Natural killer cell treated with Interleukin-12 subunit alpha and Interleukin-12 subunit beta and Interleukin-15 and Interleukin-18, amount 100 ng/mL, for 72 hours (primary cell): ENCODE measurements at regions not wholly inside any gene's neighbourhood (a gene's known extent, or its start where the extent isn't known, plus 50 kb on each side); places are given as distances from the start of the nearest gene placed in this dataset.

ENCODE experiments used
- ATAC-seq, 2 donors: fragments of 150-1000 bp; cut with Tn5 transposase in 1 of 2; sonication (Bioruptor Pico), chemical (Tn5 transposase) in 1 of 2; 2 replicates each; pipeline ENCODE4 v1.10.0; 2021
- DNase-seq: peaks from one replicate; pipeline ENCODE4 v3.0.0; 2022; ENCODE audit warnings: low spot score
- H3K27ac Mint-ChIP-seq, 2 donors: 1 replicate in 1 of 2; 2 replicates in 1 of 2; pipeline ENCODE4 v1.8.0; 2022; ENCODE audit warnings: mixed read lengths in 2 of 2, mild to moderate bottlenecking in 1 of 2, moderate library complexity in 1 of 2
- H3K27me3 Mint-ChIP-seq, 2 donors: 1 replicate in 1 of 2; 2 replicates in 1 of 2; pipeline ENCODE4 v1.8.0; 2022; ENCODE audit warnings: mixed read lengths in 2 of 2
- H3K36me3 Mint-ChIP-seq: one replicate; pipeline ENCODE4 v1.8.0; 2022; ENCODE audit warnings: mixed read lengths
- H3K4me1 Mint-ChIP-seq, 2 donors: 1 replicate in 1 of 2; 2 replicates in 1 of 2; pipeline ENCODE4 v1.8.0; 2022; ENCODE audit warnings: low read depth in 2 of 2, mixed read lengths in 2 of 2, mild to moderate bottlenecking in 1 of 2
- H3K4me3 Mint-ChIP-seq: one replicate; pipeline ENCODE4 v1.8.0; 2022; ENCODE audit warnings: mixed read lengths
- H3K9me3 Mint-ChIP-seq: 2 replicates; pipeline ENCODE4 v1.8.0; 2022; ENCODE audit warnings: mixed read lengths

DNA sequence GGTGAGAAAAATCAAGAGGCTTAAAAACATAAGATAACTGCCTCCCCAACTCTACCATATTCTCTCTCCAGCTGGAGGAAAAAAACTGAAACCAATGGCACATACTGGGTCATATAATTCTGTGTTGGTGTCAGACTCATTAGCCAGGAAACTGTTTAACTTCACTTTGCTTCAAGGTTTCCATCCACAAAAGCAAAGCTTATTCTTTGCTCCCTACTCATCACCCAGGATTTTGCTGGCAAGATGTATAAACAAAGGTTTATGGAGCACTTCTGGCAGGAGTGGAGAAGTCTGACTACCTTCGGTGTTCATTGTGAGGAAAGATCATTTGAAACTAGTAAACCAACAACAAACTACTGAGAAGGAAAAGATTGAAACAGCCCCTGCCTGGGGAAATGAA is 197.5 kb upstream of the SERP2 start:
- DNase-seq: no peak
- H3K4me3 Mint-ChIP-seq: no peak overlapping the region
- H3K9me3 Mint-ChIP-seq: no peaks in the 10 kb centered on the region
- H3K36me3 Mint-ChIP-seq: no peaks in the 10 kb centered on the region
- ATAC-seq: no peak
- no peaks in the 10 kb centered on the region for H3K4me1 Mint-ChIP-seq
- peak overlapping the region in 1 of 2 donors; percentile 21 for H3K27ac Mint-ChIP-seq
- H3K27me3 Mint-ChIP-seq: peaks cover 6% of the 10 kb centered on the region in 2 donors

DNA sequence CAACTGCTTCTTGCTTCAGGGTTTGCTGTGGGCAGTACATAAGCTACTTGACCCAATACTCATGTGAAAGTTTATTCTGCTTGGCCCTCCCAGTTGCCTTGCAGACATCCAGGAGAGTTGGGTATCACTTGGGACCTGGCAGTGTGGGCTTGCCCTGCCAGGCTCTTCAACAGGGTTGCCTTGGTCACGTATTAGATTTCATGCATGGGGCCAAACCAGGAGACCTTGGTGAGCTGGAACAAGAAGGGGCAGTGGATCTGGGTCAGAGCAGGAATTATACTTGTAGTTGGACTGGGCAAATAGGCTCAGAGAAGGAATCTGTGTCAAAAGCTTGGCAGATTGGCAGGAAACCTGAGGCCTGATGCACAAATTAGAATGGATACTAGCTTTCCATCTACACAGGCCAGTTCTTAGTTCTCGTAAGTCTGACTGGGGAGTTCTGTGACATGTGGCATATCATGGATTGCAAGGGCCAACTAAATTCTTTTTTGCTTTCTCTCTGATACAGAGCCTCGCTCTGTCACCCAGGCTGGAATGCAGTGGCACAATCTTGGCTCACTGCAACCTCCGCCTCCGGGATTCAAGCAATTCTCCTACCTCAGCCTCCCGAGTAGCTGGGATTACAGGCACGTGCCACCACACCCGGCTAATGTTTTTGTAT is 192.6 kb upstream of the SERP2 start:
- H3K4me3 Mint-ChIP-seq: no peak overlapping the region
- H3K36me3 Mint-ChIP-seq: no peaks in the 10 kb centered on the region
- no peaks in the 10 kb centered on the region for H3K4me1 Mint-ChIP-seq
- ATAC-seq: no peak
- peaks cover 5 to 9% of the 10 kb centered on the region in 2 donors for H3K27me3 Mint-ChIP-seq
- H3K9me3 Mint-ChIP-seq: no peaks in the 10 kb centered on the region
- H3K27ac Mint-ChIP-seq: no peak overlapping the region
- DNase-seq: no peak

DNA sequence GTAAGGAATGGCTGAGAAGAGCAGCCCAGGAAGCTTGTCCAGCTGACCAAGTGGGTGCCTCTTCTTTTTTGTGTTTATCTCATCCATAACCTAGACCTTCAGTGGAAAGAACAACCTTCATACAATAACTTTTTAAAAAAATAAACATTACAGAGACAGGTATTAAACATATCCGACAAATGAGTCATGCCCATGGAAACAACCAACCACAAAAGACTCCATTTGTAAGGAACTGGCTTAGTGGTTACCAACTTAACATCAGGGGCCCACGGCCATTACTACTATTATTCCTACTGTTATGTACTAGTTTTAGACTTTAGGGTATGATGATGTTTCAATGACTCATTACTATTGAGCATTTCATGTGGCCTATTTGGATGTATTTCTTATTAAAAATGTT is 191.7 kb upstream of the SERP2 start:
- no peak for ATAC-seq

DNA sequence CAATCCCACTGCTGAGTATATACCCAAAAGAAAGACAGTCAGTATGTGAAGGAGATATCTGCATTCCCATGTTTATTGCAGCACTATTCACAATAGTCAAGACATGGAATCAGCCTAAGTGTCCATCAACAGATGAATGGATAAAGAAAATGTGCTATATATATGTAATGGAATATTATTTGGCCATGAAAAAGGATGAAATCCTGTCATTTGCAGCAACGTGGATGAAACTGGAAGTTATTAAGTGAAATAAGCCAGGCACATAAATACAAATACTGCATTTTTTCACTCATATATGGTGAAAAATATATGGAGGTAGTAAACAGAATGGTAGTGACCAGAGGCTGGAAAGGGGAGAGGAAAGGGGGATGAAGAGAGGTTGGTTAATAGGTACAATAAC is 188.9 kb upstream of the SERP2 start:
- H3K27me3 Mint-ChIP-seq: peaks cover 0 to 6% of the 10 kb centered on the region in 2 donors
- no peak overlapping the region for H3K4me3 Mint-ChIP-seq
- DNase-seq: no peak
- H3K4me1 Mint-ChIP-seq: no peaks in the 10 kb centered on the region
- H3K9me3 Mint-ChIP-seq: no peaks in the 10 kb centered on the region
- H3K27ac Mint-ChIP-seq: no peak overlapping the region
- ATAC-seq: no peak
- H3K36me3 Mint-ChIP-seq: no peaks in the 10 kb centered on the region

More for the DNA sequence above, 191.7 kb upstream of the SERP2 start:
- Mint-ChIP-seq H3K4me1 (no peaks in the 10 kb centered on the region), H3K27ac (no peak overlapping the region), H3K9me3 (no peaks in the 10 kb centered on the region), H3K27me3 (peaks cover 0 to 9% of the 10 kb centered on the region in 2 donors), H3K4me3 (no peak overlapping the region), H3K36me3 (no peaks in the 10 kb centered on the region)
- no peak for DNase-seq

DNA sequence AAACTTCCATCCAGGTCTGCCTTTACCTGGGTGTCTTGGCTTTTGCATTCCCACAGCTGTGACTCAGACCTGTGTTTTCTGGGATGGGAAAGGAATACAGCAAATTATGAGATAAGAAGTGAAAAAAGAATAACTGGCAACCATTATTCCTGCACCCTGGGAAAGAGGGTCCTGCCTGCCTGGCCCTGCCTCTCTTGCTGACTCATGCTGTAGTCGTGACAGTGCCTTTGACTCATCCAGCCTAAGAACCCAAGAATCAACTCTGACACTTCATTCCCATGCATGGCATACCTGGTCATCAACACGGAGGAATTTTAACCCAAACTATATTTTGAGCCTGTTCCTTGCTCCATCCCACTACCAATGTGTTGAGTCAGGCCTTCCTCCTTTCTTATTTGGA is 185.4 kb upstream of the SERP2 start:
- Mint-ChIP-seq H3K27me3 (peaks cover 6 to 7% of the 10 kb centered on the region in 2 donors), H3K36me3 (no peaks in the 10 kb centered on the region), H3K27ac (no peak overlapping the region), H3K4me1 (peaks cover 0 to 3% of the 10 kb centered on the region in 2 donors), H3K4me3 (no peak overlapping the region), H3K9me3 (no peaks in the 10 kb centered on the region)
- DNase-seq: no peak
- no peak for ATAC-seq

DNA sequence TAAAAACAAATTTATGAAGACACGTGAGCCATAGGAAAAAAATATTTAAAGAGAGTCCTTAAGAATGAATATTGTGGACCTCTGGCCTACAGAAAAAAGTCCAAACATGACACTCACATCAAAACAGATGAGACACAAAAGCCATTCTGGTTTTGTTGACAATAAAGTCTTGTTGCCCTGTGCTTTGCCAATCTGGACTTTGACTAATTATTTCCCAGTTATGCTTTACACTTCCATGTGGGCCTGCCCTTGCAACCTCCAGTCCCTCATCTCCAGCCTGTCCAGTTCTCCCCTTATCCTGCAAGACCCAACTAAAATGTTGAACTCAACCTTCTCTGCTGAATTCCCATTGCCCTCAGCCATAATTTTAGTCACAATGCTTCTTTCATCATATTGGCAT is 184.5 kb upstream of the SERP2 start:
- DNase-seq (no peak), ATAC-seq (no peak)
- Mint-ChIP-seq H3K4me3 (no peak overlapping the region), H3K4me1 (peaks cover 0 to 3% of the 10 kb centered on the region in 2 donors), H3K36me3 (no peaks in the 10 kb centered on the region), H3K9me3 (no peaks in the 10 kb centered on the region), H3K27me3 (peaks cover 6 to 7% of the 10 kb centered on the region in 2 donors), H3K27ac (no peak overlapping the region)

DNA sequence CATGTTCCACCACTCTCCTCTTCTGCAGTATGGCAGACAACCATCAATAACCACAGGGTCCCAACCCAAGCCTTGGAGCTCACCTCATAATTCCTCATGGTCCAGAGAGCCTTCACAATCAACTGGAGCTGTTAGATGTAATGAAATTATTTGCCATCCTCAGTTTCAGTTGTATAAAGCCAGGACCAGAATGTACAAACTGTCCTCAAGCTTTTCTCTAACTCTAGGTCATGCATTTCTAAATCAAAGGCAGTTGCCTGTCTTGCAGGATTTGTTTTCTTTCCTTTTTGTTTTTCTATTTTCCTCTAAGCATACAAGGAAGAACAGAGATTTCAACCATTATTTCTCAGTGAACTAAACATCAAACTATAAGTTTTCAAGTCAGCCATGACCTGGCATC is 182.5 kb upstream of the SERP2 start:
- no peak overlapping the region for H3K4me3 Mint-ChIP-seq
- ATAC-seq (no peak), DNase-seq (no peak)
- peaks cover 8 to 10% of the 10 kb centered on the region in 2 donors for H3K4me1 Mint-ChIP-seq
- H3K27me3 Mint-ChIP-seq: peaks cover 3 to 13% of the 10 kb centered on the region in 2 donors
- H3K9me3 Mint-ChIP-seq: no peaks in the 10 kb centered on the region
- H3K27ac Mint-ChIP-seq: no peak overlapping the region
- H3K36me3 Mint-ChIP-seq: no peaks in the 10 kb centered on the region

DNA sequence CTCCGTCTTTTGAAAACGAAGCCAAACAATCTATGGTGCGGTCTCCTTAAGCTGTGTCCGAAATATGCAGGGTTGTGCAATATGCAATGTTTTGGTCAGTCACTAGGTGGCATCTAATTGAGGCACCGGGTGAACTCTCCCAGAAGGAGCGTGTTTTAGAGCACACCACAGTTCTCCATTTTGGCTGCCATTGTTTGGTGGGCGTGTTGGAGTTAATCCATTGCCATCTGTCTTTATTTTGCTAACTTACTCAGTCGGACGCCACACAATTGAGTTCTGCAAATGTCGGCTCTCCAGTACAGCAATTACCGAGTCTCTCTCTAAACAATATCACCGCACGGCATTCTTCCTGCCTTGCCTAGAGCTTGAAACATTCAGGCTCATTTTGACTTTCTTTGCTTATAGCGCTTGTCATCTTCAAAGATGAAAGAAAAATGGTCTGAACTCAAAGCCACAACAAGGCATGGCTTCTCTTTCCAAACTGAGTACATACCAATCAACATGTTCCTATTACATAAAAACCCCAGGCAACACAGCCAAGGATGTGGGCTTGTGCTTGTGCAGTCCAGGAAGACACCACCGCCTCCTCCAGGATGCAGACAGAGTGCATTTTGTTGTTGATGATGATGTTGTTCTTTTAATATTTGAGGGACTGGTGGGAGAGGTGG is 182.0 kb upstream of the SERP2 start:
- H3K4me1 Mint-ChIP-seq: peaks cover 12 to 16% of the 10 kb centered on the region in 2 donors
- H3K27me3 Mint-ChIP-seq: peaks cover 6 to 13% of the 10 kb centered on the region in 2 donors
- no peak for DNase-seq
- H3K4me3 Mint-ChIP-seq: no peak overlapping the region
- H3K27ac Mint-ChIP-seq: no peak overlapping the region
- H3K9me3 Mint-ChIP-seq: no peaks in the 10 kb centered on the region
- no peaks in the 10 kb centered on the region for H3K36me3 Mint-ChIP-seq
- ATAC-seq: peak in 1 of 2 donors; percentile 62

DNA sequence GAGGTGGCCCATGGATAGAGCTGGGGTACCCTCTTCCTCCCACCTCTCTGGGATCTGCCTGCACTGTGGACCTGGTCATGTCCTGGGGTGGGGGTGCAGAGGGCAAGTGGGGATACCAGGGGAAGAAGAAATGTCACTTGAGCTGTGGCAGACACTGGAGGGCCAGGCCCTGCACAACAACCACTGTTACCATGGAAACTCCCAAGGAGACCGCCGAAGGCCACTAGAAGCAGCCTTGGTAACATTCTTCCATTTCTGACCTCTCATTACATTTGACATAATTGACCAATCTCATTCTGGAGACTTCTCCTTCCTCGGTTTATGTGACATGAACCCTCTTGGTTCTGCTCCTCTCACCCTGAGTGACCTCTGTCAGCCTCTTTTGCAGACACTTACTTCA is 179.9 kb upstream of the SERP2 start:
- no peak overlapping the region for H3K27ac Mint-ChIP-seq
- ATAC-seq: no peak
- peaks cover 22 to 34% of the 10 kb centered on the region in 2 donors for H3K4me1 Mint-ChIP-seq
- no peak overlapping the region for H3K4me3 Mint-ChIP-seq
- H3K9me3 Mint-ChIP-seq: no peaks in the 10 kb centered on the region
- peaks cover 6 to 13% of the 10 kb centered on the region in 2 donors for H3K27me3 Mint-ChIP-seq
- no peak for DNase-seq
- no peaks in the 10 kb centered on the region for H3K36me3 Mint-ChIP-seq

DNA sequence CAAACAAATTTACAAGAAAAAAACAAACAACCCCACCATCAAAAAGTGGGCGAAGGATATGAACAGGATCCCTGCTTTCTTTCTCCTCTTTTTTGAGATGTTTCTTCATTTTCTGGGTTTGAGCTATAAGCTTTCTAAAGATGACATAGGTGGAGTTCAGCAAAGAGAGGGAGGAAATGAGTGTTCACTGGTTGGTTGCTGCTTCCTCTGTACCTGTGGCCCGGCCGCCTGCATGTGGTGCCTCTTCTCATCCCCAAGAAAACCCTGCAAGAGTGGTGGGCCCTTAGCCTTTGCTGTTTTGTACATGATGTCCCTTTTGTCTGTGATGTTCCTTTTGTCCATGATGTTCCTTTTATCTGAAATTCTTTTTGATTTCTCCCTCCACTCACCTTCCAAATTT is 178.4 kb upstream of the SERP2 start:
- ATAC-seq (no peak), DNase-seq (no peak)
- Mint-ChIP-seq H3K4me1 (peaks cover 25 to 36% of the 10 kb centered on the region in 2 donors), H3K4me3 (no peak overlapping the region), H3K27me3 (peaks cover 8 to 13% of the 10 kb centered on the region in 2 donors), H3K27ac (no peak overlapping the region), H3K36me3 (no peaks in the 10 kb centered on the region), H3K9me3 (no peaks in the 10 kb centered on the region)

DNA sequence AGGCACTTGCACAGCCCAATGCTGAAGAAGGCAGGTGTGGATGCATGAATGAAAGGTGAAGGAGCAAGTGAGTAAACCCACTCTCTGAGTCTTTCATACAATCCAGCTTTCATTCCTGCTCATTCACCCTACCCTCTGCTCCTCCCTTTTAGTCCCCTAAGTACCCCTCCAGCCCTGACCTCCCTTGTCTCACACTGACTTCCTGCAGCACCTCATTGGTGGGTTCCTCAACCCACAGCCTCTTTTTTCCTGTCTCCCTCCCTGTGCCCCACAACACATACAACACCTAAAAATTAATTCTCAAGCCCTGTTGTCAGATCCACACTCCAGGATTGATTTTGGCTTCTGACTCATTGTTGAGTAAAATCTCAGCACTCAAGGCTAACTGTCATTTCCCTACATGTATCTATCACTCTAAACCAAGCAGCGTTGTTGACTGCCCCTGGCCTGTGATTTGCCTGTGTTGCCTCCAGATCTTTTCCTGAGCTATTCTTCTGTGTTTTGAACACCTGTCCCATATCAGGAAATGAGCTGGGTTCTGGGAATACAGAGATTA is 177.3 kb upstream of the SERP2 start:
- Mint-ChIP-seq H3K4me1 (peaks cover 25 to 36% of the 10 kb centered on the region in 2 donors), H3K27ac (no peak overlapping the region), H3K4me3 (no peak overlapping the region), H3K36me3 (no peaks in the 10 kb centered on the region), H3K27me3 (peaks cover 8 to 13% of the 10 kb centered on the region in 2 donors), H3K9me3 (no peaks in the 10 kb centered on the region)
- peak in 1 of 2 donors; percentile 45 for ATAC-seq
- DNase-seq: no peak

DNA sequence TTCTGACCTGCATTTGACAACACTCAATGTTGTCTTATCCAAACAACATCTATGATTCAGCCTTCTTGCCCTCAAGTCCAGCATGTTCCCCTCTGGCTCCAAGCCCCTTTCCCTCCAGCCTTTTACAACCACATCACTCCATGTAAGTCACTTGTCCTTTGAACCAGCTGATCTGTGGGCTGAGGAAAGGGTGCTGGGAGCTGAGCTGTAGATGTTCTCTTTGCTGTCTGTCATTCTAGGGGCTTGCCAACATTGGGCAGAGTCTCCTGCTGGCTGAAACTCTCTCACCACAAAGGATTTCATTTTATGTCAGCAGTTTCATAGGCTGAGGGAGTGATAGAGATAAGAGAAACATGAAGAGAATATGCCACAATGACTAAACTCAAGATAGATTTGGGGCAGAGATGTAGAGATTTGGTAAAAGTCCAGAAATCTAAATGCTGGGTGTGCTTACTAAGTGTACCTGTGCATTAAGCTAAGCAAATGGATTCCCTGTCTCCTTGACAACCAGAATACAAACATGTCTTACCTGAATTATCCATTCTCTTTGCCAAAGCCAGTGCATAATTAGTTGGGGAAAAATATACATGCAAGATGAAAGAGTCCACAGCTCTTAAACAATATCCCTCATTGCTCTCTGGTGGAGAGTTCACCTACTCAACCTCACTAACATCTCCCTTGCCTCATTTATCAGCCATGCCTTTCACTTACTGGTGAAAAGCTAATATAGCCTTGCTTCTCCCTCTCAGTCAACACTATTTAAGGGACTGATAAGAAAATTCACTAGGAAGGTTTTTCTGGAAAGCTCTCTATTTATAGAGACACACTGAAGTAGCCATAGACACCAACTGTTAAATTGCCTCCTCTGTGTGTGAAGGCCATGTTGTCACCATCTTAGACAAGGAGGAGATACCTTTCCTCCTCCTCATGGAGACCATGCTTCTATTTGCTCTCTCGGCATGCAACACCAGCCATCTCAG is 175.5 kb upstream of the SERP2 start:
- peaks cover 6% of the 10 kb centered on the region in 2 donors for H3K27me3 Mint-ChIP-seq
- H3K4me3 Mint-ChIP-seq: no peak overlapping the region
- no peak overlapping the region for H3K27ac Mint-ChIP-seq
- no peak for DNase-seq
- no peaks in the 10 kb centered on the region for H3K36me3 Mint-ChIP-seq
- peak; percentile 74 to 89 for ATAC-seq
- no peaks in the 10 kb centered on the region for H3K9me3 Mint-ChIP-seq
- peaks cover 22 to 36% of the 10 kb centered on the region in 2 donors for H3K4me1 Mint-ChIP-seq

DNA sequence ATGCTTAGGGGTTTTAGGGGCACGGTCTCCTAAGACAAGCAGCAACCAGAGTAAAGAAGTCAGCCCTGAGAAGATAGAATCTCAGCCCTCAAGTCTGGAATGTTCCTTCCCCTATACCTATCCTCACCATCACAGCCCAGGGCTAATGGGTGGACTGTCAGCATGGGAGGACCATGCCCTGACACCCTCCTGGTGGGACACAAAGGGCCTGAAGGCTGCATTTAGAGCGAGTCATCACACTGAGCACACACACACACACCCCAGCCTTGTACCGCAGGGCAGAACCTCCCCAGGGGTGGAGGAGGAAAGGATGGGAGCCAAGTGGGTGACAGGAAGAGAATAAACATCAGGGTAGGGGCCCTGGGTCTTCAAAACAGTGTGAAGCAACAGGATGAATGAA is 174.8 kb upstream of the SERP2 start:
- no peaks in the 10 kb centered on the region for H3K36me3 Mint-ChIP-seq
- H3K4me1 Mint-ChIP-seq: peaks cover 22 to 36% of the 10 kb centered on the region in 2 donors
- peaks cover 6% of the 10 kb centered on the region in 2 donors for H3K27me3 Mint-ChIP-seq
- H3K9me3 Mint-ChIP-seq: no peaks in the 10 kb centered on the region
- DNase-seq: no peak
- no peak overlapping the region for H3K27ac Mint-ChIP-seq
- H3K4me3 Mint-ChIP-seq: no peak overlapping the region
- ATAC-seq: no peak
